ENCODE measurements at regions not wholly inside any gene's neighbourhood (a gene's known extent, or its start where the extent isn't known, plus 50 kb on each side); places are given as distances from the start of the nearest gene placed in this dataset.

DNA sequence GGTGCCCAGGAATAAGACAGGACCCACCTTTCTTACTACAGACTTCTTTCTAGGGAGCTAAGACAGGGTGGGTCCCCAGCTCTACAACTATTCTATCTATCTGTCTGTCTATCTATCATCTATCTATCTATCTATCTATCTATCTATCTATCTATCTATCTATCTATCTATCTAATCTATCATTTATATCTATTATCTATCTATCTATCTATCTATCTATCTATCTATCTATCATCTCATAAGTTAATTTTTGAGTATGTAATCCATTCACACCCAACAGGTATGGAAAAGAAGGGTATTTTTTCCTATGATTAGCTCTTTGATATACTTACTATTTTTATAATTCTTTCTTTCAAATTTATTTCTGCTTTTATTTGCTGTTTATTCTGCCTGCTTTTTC is 55.9 kb downstream of the BAMBI start:
- no peaks in the 10 kb centered on the region for H3K4me1 ChIP-seq (ENCODE audit: control insufficient read depth in 1 of 2, insufficient read depth in 2 of 2, low read length in 2 of 2)
- H3K4me2 ChIP-seq (replicated peaks; ENCODE audit: extremely low read depth, low read length, poor library complexity, severe bottlenecking), result no peak overlapping the region
- H3K27me3 ChIP-seq (ENCODE audit: control insufficient read depth in 2 of 2, insufficient read depth in 2 of 2, low read length in 2 of 2), result no peaks in the 10 kb centered on the region
- TF ChIP-seq, protein P1, sequence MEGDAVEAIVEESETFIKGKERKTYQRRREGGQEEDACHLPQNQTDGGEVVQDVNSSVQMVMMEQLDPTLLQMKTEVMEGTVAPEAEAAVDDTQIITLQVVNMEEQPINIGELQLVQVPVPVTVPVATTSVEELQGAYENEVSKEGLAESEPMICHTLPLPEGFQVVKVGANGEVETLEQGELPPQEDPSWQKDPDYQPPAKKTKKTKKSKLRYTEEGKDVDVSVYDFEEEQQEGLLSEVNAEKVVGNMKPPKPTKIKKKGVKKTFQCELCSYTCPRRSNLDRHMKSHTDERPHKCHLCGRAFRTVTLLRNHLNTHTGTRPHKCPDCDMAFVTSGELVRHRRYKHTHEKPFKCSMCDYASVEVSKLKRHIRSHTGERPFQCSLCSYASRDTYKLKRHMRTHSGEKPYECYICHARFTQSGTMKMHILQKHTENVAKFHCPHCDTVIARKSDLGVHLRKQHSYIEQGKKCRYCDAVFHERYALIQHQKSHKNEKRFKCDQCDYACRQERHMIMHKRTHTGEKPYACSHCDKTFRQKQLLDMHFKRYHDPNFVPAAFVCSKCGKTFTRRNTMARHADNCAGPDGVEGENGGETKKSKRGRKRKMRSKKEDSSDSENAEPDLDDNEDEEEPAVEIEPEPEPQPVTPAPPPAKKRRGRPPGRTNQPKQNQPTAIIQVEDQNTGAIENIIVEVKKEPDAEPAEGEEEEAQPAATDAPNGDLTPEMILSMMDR (IDR thresholded peaks at IDR 0.05), result no peak
- Mint-ChIP-seq H3K4me1 (peaks cover 4% of the 10 kb centered on the region), H3K27me3 (ENCODE audit: low read depth in 3 of 3) (peaks cover 3 to 5% (median 3%) of the 10 kb centered on the region in 3 donors), H3K9me3 (peaks cover 0 to 17% (median 14%) of the 10 kb centered on the region in 7 donors), H3K36me3 (no peaks in the 10 kb centered on the region), H3K27ac (no peak overlapping the region), H3K4me3 (no peak overlapping the region)
- no peaks in the 10 kb centered on the region for H4K20me1 ChIP-seq (ENCODE audit: insufficient read depth, low read length)
- H3K36me3 ChIP-seq (replicated peaks in 1 of 2; ENCODE audit: control insufficient read depth in 1 of 2, insufficient read depth in 2 of 2, low read length in 2 of 2), result no peaks in the 10 kb centered on the region
- H3K9me3 ChIP-seq (replicated peaks in 1 of 2; ENCODE audit: control insufficient read depth in 1 of 2, insufficient read depth in 1 of 2, low read length in 2 of 2), result no peaks in the 10 kb centered on the region
- intact Hi-C loops (cut with micrococcal nuclease), result no loop called here
- no peak for DNase-seq
- H3K79me2 ChIP-seq (ENCODE audit: insufficient read depth, low read length), result no peaks in the 10 kb centered on the region
- no peak overlapping the region for H3K4me3 ChIP-seq (replicated peaks in 1 of 3; ENCODE audit: low read depth in 2 of 3, low read length in 3 of 3)
- no peak overlapping the region for H3K9ac ChIP-seq (ENCODE audit: insufficient read depth, low read length, poor library complexity, severe bottlenecking)
- no peak overlapping the region for H2AFZ ChIP-seq (ENCODE audit: insufficient read depth, low read depth, low read length, poor library complexity, severe bottlenecking)
- no peak overlapping the region for H3K27ac ChIP-seq (ENCODE audit: low read depth in 1 of 2, low read length in 2 of 2)

DNA sequence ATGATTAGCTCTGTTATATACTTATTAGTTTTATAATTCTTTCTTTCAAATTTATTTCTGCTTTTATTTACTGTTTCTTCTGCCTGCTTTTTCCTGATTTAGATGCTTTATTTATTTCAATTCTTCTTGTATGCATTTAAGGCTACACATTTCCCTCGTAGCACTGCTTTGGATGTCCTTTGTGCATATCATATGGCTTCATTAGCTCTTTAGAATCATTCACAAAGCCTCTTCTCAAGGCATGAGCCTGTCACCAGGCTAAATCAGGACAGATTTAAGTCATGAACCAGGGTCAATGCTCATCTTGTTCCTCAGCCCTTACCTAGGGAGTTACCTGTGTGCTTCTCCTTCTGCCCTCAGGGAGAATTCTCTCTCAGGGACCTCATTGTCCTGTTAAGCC is 56.3 kb downstream of the BAMBI start:
- WGBS (ENCODE audit: insufficient coverage), result 71% methylated on average over 1 of the region's 1 CpG
- no peaks in the 10 kb centered on the region for H4K20me1 ChIP-seq (ENCODE audit: insufficient read depth, low read length)
- peaks cover 0 to 17% (median 14%) of the 10 kb centered on the region in 7 donors for H3K9me3 Mint-ChIP-seq
- no peak overlapping the region for H3K27ac Mint-ChIP-seq
- intact Hi-C loops (cut with micrococcal nuclease), result no loop called here
- no peak overlapping the region for H3K9ac ChIP-seq (ENCODE audit: insufficient read depth, low read length, poor library complexity, severe bottlenecking)
- H3K4me2 ChIP-seq (replicated peaks; ENCODE audit: extremely low read depth, low read length, poor library complexity, severe bottlenecking), result no peak overlapping the region
- peaks cover 4% of the 10 kb centered on the region for H3K4me1 Mint-ChIP-seq
- H3K27ac ChIP-seq (ENCODE audit: low read depth in 1 of 2, low read length in 2 of 2), result no peak overlapping the region
- no peaks in the 10 kb centered on the region for H3K9me3 ChIP-seq (replicated peaks in 1 of 2; ENCODE audit: control insufficient read depth in 1 of 2, insufficient read depth in 1 of 2, low read length in 2 of 2)
- peaks cover 3 to 6% (median 3%) of the 10 kb centered on the region in 3 donors for H3K27me3 Mint-ChIP-seq (ENCODE audit: low read depth in 3 of 3)
- no peaks in the 10 kb centered on the region for H3K27me3 ChIP-seq (ENCODE audit: control insufficient read depth in 2 of 2, insufficient read depth in 2 of 2, low read length in 2 of 2)
- no peak for DNase-seq
- no peak overlapping the region for H3K4me3 Mint-ChIP-seq
- no peaks in the 10 kb centered on the region for H3K36me3 ChIP-seq (replicated peaks in 1 of 2; ENCODE audit: control insufficient read depth in 1 of 2, insufficient read depth in 2 of 2, low read length in 2 of 2)
- no peaks in the 10 kb centered on the region for H3K4me1 ChIP-seq (ENCODE audit: control insufficient read depth in 1 of 2, insufficient read depth in 2 of 2, low read length in 2 of 2)
- H3K79me2 ChIP-seq (ENCODE audit: insufficient read depth, low read length), result no peaks in the 10 kb centered on the region
- H3K36me3 Mint-ChIP-seq, result no peaks in the 10 kb centered on the region
- TF ChIP-seq, protein P1 (IDR thresholded peaks at IDR 0.05), result no peak
- no peak overlapping the region for H2AFZ ChIP-seq (ENCODE audit: insufficient read depth, low read depth, low read length, poor library complexity, severe bottlenecking)
- no peak overlapping the region for H3K4me3 ChIP-seq (replicated peaks in 1 of 3; ENCODE audit: low read depth in 2 of 3, low read length in 3 of 3)
